Thyroid gland (tissue), 4 donors: ENCODE measurements at regions not wholly inside any gene's neighbourhood (a gene's known extent, or its start where the extent isn't known, plus 50 kb on each side); places are given as distances from the start of the nearest gene placed in this dataset.

Source experiments
- CTCF ChIP-seq, 6 experiments: fragments of 200-600 bp in 3 of 6; fragments of 450-650 bp in 3 of 6; sonication (generic) in 3 of 6; IDR thresholded peaks; one replicate each; pipeline ENCODE4 v1.5.1; 2016 to 2019; ENCODE audit warnings: antibody characterized with exemption in 6 of 6, mild to moderate bottlenecking in 2 of 6, inconsistent platforms in 1 of 6, moderate library complexity in 1 of 6
- POLR2A ChIP-seq, 2 donors: fragments of 450-650 bp; IDR thresholded peaks; one replicate each; pipeline ENCODE4 v1.6.1; 2017; ENCODE audit warnings: antibody characterized with exemption in 2 of 2, mild to moderate bottlenecking in 2 of 2, moderate library complexity in 1 of 2

- TF ChIP-seq CTCF (IDR thresholded peaks at IDR 0.05) (no peak), POLR2A (IDR thresholded peaks at IDR 0.05) (no peak)
Observed at GRCh38 chr22:48516571-48516970, 1311.1 kb downstream of the BRD1 start.
